NK-92 treated with Interleukin-12 subunit alpha and Interleukin-12 subunit beta, amount 100 ng/mL, for 24 hours (cell line): ENCODE measurements at regions not wholly inside any gene's neighbourhood (a gene's known extent, or its start where the extent isn't known, plus 50 kb on each side); places are given as distances from the start of the nearest gene placed in this dataset.
"Not testable (repeated sequence)": the region's sequence is repeated elsewhere in the genome, so short reads cannot be mapped to it uniquely, and the experiment has no call there.

Experiments used
- DNase-seq: peaks from one replicate; lab custom pipeline; 2025; lab: John Stamatoyannopoulos, UW

- DNase-seq, result no peak
These were observed 63.0 kb downstream of the HLX start for GRCh38 chr1:220942278-220942677.

- not testable (repeated sequence) for DNase-seq
These were observed 63.7 kb downstream of the HLX start for GRCh38 chr1:220942914-220943313.

- no peak for DNase-seq
These were observed 64.2 kb downstream of the HLX start for GRCh38 chr1:220943319-220943996.

- no peak for DNase-seq
These were observed 71.3 kb downstream of the HLX start for GRCh38 chr1:220950576-220950975.

DNA sequence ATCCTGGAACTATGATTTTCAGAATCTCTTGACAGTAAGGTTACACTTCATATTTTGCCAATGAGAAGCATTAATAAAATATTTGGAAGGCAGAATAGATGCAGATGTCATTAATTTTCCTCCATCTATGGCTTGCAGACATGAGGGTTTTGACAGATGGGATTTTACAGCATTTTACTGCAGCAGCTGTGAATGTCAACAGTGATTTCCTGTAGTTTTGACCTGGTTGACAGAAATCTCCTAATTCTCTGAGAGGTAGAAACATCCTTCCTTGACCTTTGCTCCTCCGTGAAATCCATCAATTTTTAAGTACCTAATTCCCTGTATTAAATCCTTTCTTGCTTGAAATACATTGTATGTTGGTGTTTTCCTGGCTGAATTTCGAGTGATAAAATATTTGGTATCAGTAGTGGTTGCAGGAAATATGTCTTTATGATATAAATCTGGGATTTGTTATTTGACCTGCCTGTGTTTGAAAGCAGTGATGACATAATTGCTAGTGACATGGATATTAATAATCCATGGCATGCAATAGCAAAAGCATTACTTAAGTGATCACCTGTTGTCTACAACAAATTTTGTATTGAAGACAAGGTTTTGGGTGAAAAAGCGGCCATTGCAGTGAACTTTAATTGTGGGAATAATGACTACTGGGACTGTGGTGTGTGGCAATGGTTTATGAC, 73.9 kb downstream of the HLX start:
- DNase-seq, result no peak

- DNase-seq, result no peak
These were observed 75.3 kb downstream of the HLX start for GRCh38 chr1:220954321-220955075.

GRCh38 chr1:220955116-220955515, 75.9 kb downstream of the HLX start:
- DNase-seq, result no peak

GRCh38 chr1:220956501-220957232, 77.4 kb downstream of the HLX start:
- DNase-seq, result no peak

DNA sequence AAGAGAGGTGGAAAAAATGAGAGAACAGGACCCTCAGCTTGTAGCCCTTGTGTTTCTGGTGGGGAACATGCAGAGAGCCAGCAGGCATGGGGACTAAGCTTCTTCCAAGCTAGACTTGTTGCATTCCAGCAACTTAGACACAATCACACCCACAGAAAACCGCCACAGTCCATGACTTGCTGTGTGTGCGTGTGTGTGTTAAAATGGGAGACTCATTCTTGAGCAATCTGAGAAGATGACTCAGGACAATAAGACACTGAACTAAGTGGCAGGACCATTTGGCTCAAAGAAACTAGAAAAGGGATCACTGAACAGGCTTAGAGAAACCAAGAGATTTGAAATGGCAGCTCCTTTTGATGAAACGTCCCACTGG, 78.0 kb downstream of the HLX start:
- no peak for DNase-seq

GRCh38 chr1:220958234-220958633, 79.0 kb downstream of the HLX start:
- DNase-seq, result no peak

DNA sequence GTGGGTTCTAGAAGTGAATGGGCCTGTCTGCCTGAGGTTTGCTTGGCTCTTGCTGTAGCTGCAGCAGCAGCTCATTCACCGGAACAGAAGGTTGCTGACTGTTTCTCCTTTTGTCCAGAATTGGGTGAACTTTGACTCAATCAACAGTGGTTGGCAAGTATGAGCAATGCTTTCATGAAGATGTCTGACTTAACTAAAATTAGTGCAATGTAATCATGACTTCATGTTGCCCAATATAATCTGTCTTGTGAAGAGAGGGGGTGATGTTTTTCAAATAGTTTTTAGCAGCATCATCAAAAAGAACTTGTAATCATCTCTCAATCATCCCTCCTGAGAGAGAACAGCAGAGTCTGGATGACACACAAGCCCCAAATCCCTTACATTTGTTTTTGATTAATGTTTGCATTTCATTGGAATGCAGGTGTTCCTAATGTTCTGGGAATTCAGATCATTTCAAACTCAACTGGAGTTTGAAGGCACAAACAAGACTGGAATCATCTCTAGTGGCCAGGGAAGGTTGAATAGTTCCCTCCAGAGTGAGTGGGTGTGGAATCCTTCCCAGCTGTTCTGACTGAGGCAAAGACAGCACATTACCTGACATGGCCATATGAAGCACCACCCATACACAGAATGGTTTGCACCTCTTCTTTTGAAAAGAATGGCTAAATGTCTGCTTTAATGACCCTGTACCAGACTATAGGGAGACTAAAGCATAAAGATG, 82.9 kb downstream of the HLX start:
- no peak for DNase-seq

DNA sequence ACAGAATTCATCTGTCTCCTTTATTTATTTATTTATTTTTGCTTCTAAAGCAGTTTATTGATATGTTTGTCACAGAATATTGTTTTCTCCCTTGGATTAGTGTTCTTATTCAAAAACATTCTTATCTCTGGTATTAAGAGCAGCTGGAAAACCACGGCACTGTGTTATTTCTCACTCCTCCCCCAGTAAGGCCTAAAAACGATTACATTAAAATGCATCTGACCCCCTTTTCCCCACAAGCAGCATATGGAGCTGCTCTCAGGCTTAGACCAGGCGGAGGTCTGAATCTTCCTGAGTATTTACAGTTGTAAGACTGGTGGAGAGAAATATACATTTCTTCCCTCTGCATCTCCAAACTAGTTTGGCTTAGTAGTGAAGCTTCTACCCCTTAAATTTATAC, 86.8 kb downstream of the HLX start:
- no peak for DNase-seq

- DNase-seq, result no peak
These were observed 87.2 kb downstream of the HLX start for GRCh38 chr1:220966473-220966872.

GRCh38 chr1:220966881-220967611, 87.8 kb downstream of the HLX start:
- no peak for DNase-seq

- DNase-seq, result no peak
These were observed 88.7 kb downstream of the HLX start for GRCh38 chr1:220967911-220968310.

DNA sequence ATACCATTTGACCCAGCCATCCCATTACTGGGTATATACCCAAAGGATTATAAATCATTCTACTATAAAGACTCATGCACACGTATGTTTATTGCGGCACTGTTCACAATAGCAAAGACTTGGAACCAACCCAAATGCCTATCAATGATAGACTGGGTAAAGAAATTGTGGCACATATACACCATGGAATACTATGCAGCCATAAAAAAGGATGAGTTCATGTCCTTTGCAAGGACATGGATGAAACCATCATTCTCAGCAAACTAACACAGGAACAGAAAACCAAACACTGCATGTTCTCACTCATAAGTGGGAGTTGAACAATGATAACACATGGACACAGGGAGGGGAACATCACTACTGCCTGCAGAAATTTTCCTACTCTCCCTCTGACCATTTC, 90.0 kb downstream of the HLX start:
- not testable (repeated sequence) for DNase-seq

- DNase-seq, result no peak
These were observed 91.1 kb downstream of the HLX start for GRCh38 chr1:220970311-220970710.

GRCh38 chr1:220971221-220971620, 92.0 kb downstream of the HLX start:
- DNase-seq, result no peak

DNA sequence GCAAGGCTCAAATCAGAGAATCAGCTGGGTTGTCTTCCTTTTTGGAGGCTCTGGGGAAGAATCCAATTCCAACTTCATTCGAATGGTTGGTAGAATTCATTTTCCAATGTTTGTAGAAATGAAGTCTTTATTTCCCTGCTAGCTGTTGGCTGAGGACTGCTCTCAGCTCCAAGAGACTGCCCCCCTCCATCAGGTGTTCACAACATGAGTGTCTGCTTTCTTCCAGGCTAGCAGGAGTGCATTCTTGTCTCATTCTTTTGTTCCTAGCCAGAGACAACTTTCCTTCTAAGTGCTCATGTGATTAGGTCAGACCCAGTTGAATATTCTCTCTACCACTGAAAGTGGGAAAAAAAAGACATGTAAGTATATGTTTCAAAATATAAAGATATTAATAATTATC, 95.2 kb downstream of the HLX start:
- DNase-seq, result no peak

DNA sequence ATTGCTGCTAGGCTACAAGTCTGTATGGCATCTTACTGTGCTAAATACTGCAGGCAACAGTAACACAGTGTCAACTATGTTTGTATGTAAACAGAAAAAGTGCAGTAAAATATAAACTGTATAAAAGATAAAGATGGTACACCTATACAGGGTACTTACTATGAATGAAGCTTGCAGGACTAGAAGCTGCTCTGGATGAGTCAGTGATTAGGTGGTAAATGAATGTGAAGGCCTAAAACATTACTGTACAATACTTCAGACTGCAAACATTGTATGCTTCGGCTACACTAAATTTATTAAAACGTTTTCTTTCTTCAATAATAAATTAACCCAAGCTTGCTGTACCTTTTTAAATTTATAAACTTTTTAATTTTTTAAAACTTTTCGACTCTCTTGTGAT, 97.1 kb downstream of the HLX start:
- DNase-seq, result no peak

GRCh38 chr1:220979371-220979770, 100.1 kb downstream of the HLX start:
- no peak for DNase-seq
